HTR-8/SVneo (cell line): ENCODE measurements at regions not wholly inside any gene's neighbourhood (a gene's known extent, or its start where the extent isn't known, plus 50 kb on each side); places are given as distances from the start of the nearest gene placed in this dataset.
A peak's percentile ranks its signal among the peaks of the same experiment; 100 is the strongest.
"Not testable (repeated sequence)": the region's sequence is repeated elsewhere in the genome, so short reads cannot be mapped to it uniquely, and the experiment has no call there.

Experiments
- DNase-seq: peaks from one replicate; pipeline ENCODE4 v3.0.0; 2011; ENCODE audit warnings: low spot score, mixed read lengths; ENCODE audit not compliant: insufficient read length
- FAIRE-seq: peaks from 2 replicates; lab custom pipeline; 2011; peaks lifted over from hg19 to GRCh38; lab: Jason Lieb, UNC

DNA sequence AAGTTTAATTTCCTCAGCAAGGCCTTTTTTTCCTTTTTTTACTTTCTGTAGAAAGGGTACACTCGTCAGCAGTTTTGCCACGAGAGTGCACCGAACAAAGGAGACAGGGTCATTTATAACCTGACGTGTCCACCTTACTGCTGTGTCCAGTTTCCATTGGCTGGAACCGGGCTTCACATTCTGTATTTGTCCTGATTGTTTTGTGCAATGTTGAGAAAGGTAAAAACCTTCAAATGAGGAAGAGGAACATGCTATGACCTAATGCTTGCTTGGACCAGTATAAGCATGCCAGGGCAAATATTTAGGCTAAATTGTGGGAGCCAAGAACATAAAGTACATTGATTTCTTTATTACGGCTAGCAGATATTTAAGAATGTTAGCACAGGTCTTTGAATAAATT, 101.9 kb upstream of the STX18 start:
- FAIRE-seq: not testable (repeated sequence)

DNA sequence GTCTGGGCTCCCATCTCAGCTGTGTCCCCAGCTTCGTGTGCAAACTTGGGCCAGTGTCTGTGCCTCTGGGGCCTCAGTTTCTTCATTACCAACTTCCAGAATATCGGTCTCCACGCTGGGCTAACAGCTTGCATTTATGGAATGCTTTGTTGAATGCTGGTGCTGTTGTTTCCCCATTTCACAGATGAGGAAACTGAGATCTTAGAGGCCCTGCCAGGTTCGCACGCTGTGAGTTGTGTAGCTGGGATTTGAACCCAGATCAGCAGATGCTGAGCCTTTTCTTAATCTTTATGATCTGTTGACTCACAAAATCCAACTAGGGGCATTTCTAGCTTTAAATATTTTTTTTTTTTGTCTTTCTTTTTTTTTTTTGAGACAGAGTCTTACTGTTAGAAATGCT, 101.5 kb upstream of the STX18 start:
- FAIRE-seq (no peak), DNase-seq (no peak)

More for the DNA sequence above, 101.9 kb upstream of the STX18 start:
- not testable (repeated sequence) for DNase-seq

DNA sequence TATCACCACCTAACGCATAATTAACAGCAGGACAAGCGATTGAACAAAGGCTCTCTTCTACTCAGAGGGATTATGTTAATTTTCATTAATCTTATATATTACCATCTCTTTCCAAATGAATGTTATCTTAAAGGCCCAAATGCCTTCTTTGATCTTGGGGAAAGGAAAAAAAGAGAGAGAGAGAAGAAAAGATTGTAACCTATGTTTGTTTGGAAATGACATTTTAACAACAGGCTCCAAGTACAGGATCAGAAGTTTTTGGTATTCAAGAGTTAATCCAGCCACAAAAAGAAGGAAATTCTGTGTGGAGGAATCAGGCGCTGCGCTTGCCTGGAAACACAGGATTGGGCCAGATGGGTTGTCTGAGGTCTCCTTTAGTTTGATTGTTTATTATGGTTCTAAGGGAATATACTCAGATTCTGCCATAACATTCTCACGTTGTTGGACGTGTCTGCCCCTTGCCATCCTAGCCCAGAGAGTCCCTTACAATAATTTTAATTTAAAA, 100.7 kb upstream of the STX18 start:
- no peak for FAIRE-seq
- DNase-seq: no peak

DNA sequence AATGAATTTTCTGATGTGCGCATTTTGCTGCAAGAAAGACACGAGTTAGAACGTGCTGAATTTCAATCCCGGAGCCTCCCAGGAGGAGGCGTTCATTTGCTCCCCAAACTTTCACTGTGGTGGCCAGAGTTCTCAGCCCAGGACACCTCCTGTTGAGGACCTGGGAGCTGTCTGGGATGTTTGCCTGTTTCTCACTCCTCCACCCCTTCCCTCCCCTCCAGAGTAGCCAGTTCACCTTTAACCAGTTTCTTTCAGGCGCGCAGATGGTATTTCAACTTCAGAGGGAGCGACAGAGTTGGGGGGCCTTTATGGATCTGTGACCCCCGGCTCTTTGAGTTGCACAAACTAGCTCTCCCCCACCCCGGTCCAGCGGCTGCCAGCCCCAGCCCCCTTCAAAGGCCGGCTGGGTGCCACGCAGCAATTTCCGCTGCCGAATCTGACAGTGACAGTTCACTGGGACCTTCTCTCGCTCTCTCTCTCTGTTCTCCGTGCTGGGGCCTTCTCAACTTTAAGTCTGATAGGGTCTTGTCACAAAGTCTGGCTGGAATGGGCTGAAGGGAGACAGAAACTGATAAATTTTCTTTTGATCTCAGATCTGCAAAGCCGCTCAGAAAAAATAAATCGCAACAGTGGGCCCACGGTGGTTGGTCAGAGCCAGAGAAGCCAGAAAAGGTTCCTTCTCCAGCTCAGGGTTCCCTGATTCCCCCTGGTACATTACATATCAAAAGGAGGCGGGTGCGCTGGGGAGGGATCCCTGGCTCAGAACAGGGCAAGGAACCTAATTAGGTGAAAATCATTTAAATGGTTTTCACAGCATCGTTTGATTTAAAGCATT, 100.0 kb upstream of the STX18 start:
- DNase-seq: no peak
- FAIRE-seq: no peak

DNA sequence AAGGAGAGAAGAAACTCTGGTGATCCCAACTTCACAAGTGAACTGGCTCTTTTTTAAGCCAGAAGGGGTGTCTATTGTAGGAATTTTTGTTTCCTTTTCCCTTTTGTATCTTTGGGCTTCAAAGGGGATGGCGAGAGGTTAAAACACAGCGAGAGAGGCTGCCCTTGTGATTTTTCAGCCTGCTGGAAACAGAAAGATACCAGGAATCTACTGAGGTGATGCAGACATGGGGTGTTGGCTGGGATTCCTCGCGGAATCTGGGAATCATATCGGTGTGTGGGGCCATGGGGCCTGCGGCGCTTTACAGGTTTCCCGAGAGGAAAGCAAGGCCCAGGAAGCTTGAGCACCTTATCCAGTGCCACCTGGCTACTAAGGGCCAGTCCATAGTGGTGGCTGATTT, 99.4 kb upstream of the STX18 start:
- DNase-seq (no peak), FAIRE-seq (no peak)

DNA sequence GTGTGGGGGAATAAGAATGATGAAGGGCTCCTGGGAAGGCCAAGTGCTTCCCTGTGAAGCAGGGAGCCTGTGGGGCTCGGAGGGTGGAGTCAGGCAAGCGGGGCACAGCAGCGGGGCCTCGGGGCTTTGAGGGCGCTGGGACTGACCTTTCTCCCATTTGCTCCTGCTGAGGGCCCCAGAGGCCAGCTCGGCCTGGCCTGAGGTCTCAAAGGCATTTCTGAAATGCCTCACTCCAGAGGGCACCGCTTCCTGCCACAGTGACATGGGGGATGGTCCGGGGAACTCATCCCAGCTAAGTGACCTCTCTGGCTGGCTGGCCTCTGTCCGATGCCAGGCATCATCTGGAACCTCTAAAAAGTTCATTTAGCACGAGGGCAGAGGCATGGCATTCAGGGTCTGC, 98.8 kb upstream of the STX18 start:
- DNase-seq (peak; percentile 28), FAIRE-seq (no peak)

DNA sequence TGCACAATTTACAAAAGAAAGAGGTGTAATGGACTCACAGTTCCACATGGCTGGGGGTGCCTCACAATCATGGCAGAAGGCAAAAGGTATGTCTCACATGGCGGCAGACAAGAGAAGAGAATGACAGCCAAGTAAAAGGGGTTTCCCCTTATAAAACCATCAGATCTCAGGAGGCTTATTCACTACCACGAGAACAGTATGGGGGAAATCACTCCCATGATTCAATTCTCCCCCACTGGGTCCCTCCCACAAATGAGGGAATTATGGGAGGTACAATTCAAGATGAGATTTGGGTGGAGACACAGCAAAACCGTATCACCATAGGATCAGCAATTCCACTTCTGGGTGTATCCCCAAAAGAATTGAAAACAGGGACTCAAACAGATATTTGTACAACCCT, 97.5 kb upstream of the STX18 start:
- FAIRE-seq: no peak

DNA sequence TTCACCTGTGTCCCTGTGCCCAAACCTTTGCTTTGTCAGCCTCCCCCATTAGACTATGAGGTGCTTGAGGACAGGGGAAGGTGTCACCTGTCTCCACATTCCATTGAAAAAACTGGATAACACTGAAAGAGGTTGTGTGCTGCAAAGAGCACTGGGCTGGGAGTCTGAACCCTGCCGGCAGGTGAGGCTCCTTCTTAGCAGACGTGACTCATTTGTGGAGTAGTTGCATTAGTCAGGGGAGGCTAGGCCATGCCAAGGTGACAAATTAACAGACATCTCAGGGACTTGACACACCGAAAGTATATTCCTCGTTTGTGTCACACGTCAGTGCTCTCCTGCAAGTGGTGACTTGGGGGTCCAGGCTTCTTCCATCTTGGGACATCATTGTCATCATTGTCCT, 95.9 kb upstream of the STX18 start:
- DNase-seq (no peak), FAIRE-seq (no peak)

More for the DNA sequence above, 97.5 kb upstream of the STX18 start:
- DNase-seq: no peak

DNA sequence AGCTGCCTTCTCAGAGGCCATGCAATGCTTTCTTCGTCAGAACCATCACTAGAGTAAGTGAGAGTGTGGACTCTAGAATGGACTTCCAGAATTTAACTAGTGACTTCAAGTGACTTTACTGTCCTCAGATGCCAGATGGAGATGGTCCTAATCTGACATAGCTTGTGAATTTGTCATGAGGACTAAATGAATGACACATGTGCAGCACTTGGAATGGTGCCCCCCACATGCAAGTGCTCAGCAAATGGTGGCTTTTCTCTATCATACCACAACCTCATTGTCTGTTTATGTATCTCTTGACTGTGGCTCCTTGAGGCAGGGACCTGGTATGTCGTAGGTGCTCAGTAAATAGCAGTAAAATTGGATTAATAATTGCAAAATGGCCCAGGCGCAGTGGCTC, 91.6 kb upstream of the STX18 start:
- FAIRE-seq: no peak
- DNase-seq: no peak

DNA sequence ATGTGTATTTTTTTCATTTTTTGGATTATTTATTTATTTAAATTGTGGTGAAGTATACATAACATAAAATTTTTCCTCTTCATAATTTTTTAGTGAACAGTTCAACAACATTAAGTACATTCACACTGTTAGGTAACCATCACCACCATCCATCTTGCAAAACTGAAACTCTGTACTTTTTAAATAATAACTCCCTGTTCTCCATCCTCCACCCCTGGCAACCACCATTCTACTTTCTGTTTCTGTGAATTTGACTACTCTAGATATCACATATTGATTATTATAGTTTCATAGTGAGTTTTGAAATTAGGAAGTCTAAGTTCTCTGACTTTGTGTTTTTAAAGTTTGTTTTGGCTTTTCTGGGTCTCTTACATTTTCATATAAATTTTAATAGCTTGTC, 89.3 kb upstream of the STX18 start:
- DNase-seq (no peak), FAIRE-seq (no peak)

DNA sequence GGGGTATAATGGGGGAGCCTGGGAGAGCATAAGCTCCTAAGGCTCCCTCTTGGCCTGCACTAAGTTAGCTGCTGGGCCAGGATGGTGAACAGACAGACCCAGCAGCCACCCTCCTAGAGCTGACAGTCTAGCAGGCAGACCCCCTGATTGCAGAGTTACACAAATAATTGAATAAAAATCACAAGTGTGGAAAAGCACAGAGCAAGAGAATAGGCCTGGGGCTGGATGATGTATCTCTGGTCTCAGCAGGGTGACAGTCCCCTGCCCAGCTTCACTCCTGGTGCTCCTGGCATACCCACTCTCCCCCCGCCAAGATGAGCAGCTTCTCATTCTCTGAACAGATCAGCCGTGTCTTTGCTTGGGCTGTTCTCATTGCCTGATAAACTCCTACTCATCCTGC, 86.1 kb upstream of the STX18 start:
- FAIRE-seq: no peak
- no peak for DNase-seq

DNA sequence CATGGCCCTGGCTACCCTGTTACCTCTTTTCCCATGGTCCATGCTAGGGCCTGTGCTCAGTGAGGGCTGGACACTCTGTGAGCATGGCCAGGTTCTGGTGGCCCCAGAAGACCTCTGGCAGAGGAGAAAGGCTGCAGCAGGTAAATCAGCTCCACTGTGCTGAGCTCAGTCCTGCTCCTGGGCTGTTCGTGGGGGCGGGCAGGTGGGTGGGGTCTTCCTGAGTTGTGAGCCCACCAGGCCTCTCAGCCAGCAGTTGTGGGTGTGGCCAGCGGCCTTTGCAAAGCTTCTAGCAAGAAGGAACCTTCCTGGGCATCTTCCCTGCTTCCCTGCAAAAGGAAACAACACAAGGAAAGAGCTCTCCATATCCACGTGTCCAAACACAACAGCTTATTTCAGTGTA, 85.3 kb upstream of the STX18 start:
- FAIRE-seq (no peak), DNase-seq (no peak)

DNA sequence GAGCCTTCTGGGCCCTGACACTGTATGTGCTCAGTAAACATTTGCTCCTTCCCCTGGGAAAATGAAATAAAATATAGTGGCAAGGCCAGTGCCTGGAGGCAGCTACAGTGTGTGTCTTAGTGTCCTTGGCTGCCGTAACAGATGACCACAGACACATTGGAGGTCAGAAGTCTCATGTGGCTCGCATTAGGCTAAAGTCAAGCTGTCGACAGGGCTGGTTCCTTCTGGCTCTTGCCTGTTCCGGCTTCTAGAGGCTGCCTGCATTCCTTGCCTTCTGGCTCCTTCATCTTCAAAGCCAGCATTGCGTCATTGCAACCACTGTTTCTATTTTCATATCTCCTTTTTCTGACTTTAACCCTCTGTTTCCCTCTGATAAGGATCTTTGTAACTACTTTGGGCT, 83.6 kb upstream of the STX18 start:
- FAIRE-seq (no peak), DNase-seq (no peak)

DNA sequence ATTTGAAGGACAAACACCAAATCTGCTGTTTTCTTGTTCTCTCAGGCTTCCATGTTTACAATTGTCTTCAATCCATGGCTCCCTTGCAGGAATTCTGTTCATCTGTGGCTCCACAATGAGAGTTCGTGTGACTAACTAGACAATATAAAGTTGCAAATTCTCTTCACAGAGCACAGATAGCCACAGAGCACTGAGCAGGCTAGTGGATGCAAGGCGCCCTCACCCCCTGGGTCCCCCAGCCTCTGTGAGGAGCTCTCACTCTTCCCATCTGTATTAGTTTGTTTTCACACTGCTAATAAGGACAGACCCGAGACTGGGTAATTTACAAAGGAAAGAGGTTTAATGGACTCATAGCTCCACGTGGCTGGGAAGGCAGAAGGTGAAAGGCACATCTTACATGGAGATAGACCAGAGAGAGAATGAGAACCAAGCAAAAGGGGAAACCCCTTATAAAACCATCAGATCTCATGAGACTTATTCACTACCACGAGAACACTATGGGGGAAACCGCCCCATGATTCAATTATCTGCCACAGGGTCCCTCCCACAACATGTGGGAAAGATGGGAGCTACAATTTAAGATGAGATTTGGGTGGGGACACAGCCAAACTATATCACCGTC, 82.5 kb upstream of the STX18 start:
- FAIRE-seq (no peak), DNase-seq (no peak)

DNA sequence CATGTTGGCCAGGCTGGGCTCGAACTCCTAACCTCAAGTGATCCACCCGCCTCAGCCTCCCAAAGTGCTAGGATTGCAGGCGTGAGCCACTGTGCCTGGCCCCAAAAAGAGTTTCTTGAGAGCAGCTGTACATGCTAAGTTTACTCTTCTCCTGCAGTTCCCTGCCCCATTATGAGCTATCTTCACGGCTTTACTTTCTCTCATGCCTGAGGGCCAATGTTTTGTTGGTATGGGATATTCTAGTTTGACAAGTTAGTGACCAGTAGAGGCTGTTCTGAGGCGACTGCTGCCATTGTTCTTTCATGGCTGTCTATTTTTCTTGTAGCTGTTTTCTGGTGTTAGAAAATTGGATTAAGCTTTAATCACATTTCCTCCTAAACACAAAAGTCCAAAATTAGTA, 78.0 kb upstream of the STX18 start:
- no peak for DNase-seq
- FAIRE-seq: no peak

DNA sequence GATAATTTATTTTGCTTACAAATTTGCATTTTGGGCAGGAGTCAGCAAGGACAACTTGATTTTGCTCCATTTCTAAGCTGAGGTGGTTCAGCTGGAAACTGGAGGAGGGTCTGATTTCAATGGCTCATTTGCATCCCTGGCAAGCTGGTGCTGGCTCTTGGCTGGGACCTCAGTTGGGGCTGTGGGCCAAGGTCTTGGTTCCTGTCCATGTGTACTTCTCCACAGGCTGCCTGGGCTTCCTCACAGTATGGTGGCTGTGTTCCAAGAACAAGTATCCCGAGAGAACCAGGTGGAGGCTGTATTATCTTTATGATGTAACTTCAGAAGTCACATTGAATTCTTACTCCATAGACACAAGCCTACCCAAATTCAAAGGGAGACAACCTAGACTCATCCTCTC, 77.0 kb upstream of the STX18 start:
- no peak for FAIRE-seq
- no peak for DNase-seq

DNA sequence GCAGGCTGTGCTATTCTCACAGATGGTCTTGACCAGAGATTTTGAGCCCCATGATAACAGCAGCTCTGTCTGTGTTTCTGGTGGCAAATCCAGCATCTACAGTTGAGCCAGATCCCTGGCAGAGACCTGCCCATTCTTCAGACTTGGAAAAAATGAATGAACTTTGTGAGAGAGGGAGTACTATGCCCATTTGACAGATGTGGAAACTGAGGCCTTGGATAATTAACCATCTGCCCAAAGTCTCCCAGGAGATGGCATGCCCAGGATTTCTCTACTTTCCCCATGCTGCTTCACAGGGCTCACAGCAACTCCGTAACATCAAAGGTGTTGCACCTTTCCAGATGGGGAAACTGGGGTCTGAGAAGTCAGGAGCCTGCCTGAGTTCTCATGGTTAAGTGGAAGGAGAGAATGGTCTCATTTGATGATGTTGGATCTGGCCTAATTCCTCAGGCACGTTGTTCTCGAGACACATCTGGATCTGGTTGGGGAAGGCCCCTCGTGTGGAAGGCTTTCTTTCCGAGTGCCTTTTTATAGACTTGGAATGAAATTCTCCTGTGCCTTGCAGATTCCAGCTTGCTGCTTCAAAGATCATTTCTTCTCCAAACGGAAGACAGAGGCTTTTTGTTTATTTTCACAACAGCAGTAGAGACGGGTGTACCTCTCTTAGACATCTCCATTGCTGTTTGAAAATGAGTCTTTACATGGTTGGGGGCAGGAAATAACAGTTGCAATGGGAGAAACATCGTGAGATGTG, 73.3 kb upstream of the STX18 start:
- FAIRE-seq: no peak

DNA sequence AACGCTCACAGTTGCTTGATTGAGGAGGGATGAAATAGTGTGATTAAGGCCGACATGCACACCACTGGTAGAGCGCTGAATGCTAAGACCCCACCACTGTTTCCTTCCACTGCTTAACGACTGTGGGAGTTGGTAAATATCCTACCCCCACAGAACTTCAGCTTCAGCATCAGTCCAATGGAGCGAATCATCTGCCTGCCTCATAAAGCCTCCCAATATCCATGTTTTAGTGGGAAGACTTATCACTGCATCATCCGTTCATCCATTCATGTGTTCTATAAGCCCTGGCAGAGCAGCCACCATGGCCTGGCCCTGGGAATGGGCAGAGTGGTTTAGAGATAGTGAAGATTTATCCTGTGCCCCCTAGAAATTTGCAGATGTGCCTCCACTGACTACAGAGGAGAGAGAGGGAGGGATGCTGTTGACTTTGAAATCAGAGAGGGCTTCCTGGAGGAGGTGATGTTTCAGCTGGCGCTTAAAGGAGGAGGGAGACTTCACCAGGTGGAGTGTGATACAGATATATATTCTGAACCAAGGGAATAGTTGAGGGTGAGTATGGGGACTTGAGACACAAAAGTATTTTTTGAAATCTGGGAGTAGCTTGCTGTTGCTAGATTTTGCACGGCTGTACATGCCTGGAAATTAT, 71.9 kb upstream of the STX18 start:
- FAIRE-seq (no peak), DNase-seq (no peak)

More for the DNA sequence above, 73.3 kb upstream of the STX18 start:
- no peak for DNase-seq

DNA sequence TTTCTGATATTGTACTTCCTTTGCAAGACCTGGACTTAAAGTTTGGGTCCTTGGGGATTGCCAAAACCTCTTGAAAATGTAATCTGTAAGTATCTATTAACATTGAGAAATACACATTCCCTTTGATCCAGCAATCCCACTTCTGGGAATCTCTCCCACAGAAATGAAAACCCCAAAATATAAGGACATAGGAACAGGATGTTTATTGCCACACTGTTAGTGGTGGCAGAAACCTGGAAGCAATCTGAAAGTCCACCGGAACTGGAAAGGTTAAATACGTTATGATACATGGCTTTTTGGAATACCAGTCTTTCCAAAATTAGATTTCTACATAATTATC, 71.2 kb upstream of the STX18 start:
- no peak for DNase-seq
- no peak for FAIRE-seq

DNA sequence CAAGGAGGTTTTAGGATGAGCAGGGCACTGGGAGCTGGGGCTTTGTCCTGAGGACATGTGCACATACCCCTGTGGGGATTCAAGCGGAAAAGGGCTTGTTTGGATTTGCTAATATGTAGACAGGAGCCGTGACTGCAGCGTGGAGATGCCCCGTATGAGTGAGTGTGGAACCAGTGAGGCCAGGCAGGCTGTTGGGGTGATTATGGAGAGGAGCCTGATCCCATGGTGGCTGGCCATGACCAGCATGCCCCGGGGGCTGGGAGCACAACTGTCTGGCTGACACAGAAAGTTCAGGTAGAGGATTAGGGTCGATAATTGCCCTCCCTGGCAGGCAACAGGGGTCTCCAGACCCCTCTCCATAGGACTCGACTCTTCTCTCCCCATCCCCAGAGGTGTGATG, 68.8 kb upstream of the STX18 start:
- no peak for DNase-seq
- FAIRE-seq: no peak
